ENCODE measurements at regions not wholly inside any gene's neighbourhood (a gene's known extent, or its start where the extent isn't known, plus 50 kb on each side); places are given as distances from the start of the nearest gene placed in this dataset.

DNA sequence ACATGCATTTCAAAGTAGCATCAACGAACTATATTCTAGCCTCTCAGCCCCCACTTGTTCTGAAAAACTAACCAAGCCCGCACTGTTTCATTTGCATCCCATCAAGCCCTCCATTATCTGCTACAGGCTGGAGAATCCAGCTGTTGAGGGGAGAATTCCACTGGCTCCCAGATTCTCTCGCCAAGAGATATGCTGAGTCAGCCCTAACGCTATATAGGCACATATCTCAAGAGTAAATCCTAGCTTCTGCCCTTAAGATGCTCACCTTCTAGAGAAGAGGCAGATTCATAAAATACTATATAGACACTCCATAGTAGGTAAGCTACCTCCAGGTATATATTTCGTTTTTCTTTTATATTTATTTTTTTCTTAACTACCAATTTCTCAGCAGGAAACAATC lies 266.4 kb upstream of the TARS1 start (continued):
- no peak for TF ChIP-seq HNF4G (IDR thresholded peaks at IDR 0.05)
- TF ChIP-seq YY1 (IDR thresholded peaks at IDR 0.05) = no peak

DNA sequence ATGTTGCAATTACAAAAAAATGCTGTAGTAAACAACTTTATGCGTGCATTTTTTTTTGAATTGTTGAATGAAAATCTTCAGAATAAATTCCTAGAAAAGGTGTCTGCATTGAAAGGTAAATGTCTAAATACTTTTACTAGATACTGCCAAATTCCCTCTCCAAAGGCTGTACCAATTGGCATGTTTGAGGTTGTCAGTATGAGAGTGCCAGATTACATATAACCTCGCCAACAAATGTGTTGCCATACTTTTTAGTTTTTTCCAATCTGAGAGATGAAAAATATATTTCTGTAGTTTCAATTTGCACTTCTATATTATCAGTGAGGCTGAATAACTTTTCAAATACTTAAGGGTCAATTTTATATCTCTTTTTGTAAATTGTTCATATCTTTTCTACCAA lies 261.5 kb upstream of the TARS1 start:
- Histone ChIP-seq H3K9ac (ENCODE audit: low read depth in 1 of 2, low read length in 2 of 2) (no peak overlapping the region), H3K27me3 (ENCODE audit: control insufficient read depth in 4 of 4, insufficient read depth in 4 of 4, low read length in 3 of 4) (no peaks in the 10 kb centered on the region), H3K36me3 (ENCODE audit: control insufficient read depth in 4 of 4, insufficient read depth in 3 of 4, low read depth in 1 of 4, low read length in 3 of 4) (no peaks in the 10 kb centered on the region), H3K4me1 (ENCODE audit: control insufficient read depth in 4 of 4, insufficient read depth in 4 of 4, low read length in 3 of 4) (no peaks in the 10 kb centered on the region), H3K9me3 (ENCODE audit: control insufficient read depth in 4 of 4, low read length in 3 of 4) (no peaks in the 10 kb centered on the region), H3K27ac (ENCODE audit: low read depth in 1 of 2, low read length in 2 of 2) (no peak overlapping the region), H3K4me3 (ENCODE audit: low read depth in 1 of 3, low read length in 3 of 3) (no peak overlapping the region)
- no peak for DNase-seq (ENCODE audit: low spot score)
- 63% methylated on average over 2 of the region's 2 CpGs for WGBS
- no peak for TF ChIP-seq TAF1 (conservative IDR thresholded peaks at IDR 0.05)
- TF ChIP-seq NR2F2 (IDR thresholded peaks at IDR 0.05) = no peak

DNA sequence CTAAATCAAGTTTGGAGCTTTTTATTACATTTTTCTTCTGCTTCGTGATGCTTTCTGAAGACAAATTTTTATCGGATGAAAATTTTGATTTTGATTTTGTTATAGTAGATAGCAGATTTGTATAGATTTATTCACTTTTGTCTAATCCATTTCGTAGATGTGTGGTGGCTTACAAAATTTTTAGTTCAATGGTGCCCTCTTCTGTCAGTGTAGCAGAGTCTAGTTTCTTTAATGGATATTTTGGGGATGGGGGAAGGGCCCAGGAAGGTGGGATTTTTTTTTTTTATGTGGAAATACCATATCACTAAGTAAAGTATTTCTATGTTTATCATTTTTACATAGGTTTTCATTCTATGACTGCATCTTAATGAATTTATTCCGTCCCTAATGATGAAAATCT lies 259.9 kb upstream of the TARS1 start:
- no peaks in the 10 kb centered on the region for H3K9me3 ChIP-seq (ENCODE audit: control insufficient read depth in 4 of 4, low read length in 3 of 4)
- H3K4me3 ChIP-seq (ENCODE audit: low read depth in 1 of 3, low read length in 3 of 3) = no peak overlapping the region
- 46% methylated on average over 4 of the region's 4 CpGs for WGBS
- H3K36me3 ChIP-seq (ENCODE audit: control insufficient read depth in 4 of 4, insufficient read depth in 3 of 4, low read depth in 1 of 4, low read length in 3 of 4) = no peaks in the 10 kb centered on the region
- H3K27ac ChIP-seq (ENCODE audit: low read depth in 1 of 2, low read length in 2 of 2) = no peak overlapping the region
- H3K9ac ChIP-seq (ENCODE audit: low read depth in 1 of 2, low read length in 2 of 2) = no peak overlapping the region
- TF ChIP-seq, protein P1, sequence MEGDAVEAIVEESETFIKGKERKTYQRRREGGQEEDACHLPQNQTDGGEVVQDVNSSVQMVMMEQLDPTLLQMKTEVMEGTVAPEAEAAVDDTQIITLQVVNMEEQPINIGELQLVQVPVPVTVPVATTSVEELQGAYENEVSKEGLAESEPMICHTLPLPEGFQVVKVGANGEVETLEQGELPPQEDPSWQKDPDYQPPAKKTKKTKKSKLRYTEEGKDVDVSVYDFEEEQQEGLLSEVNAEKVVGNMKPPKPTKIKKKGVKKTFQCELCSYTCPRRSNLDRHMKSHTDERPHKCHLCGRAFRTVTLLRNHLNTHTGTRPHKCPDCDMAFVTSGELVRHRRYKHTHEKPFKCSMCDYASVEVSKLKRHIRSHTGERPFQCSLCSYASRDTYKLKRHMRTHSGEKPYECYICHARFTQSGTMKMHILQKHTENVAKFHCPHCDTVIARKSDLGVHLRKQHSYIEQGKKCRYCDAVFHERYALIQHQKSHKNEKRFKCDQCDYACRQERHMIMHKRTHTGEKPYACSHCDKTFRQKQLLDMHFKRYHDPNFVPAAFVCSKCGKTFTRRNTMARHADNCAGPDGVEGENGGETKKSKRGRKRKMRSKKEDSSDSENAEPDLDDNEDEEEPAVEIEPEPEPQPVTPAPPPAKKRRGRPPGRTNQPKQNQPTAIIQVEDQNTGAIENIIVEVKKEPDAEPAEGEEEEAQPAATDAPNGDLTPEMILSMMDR (IDR thresholded peaks at IDR 0.05; ENCODE audit: low read depth, low read length, missing input control) = peak; percentile 50
- peak; percentile 83 to 86 for TF ChIP-seq RAD21 (IDR thresholded peaks at IDR 0.05)
- no peak for TF ChIP-seq EGR1 (IDR thresholded peaks at IDR 0.05; ENCODE audit: low read depth in 2 of 2)
- TF ChIP-seq, protein P2, sequence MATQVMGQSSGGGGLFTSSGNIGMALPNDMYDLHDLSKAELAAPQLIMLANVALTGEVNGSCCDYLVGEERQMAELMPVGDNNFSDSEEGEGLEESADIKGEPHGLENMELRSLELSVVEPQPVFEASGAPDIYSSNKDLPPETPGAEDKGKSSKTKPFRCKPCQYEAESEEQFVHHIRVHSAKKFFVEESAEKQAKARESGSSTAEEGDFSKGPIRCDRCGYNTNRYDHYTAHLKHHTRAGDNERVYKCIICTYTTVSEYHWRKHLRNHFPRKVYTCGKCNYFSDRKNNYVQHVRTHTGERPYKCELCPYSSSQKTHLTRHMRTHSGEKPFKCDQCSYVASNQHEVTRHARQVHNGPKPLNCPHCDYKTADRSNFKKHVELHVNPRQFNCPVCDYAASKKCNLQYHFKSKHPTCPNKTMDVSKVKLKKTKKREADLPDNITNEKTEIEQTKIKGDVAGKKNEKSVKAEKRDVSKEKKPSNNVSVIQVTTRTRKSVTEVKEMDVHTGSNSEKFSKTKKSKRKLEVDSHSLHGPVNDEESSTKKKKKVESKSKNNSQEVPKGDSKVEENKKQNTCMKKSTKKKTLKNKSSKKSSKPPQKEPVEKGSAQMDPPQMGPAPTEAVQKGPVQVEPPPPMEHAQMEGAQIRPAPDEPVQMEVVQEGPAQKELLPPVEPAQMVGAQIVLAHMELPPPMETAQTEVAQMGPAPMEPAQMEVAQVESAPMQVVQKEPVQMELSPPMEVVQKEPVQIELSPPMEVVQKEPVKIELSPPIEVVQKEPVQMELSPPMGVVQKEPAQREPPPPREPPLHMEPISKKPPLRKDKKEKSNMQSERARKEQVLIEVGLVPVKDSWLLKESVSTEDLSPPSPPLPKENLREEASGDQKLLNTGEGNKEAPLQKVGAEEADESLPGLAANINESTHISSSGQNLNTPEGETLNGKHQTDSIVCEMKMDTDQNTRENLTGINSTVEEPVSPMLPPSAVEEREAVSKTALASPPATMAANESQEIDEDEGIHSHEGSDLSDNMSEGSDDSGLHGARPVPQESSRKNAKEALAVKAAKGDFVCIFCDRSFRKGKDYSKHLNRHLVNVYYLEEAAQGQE (IDR thresholded peaks at IDR 0.05) = no peak
- TF ChIP-seq TAF1 (conservative IDR thresholded peaks at IDR 0.05) = no peak
- H3K27me3 ChIP-seq (ENCODE audit: control insufficient read depth in 4 of 4, insufficient read depth in 4 of 4, low read length in 3 of 4) = no peaks in the 10 kb centered on the region
- DNase-seq (ENCODE audit: low spot score) = no peak
- no peaks in the 10 kb centered on the region for H3K4me1 ChIP-seq (ENCODE audit: control insufficient read depth in 4 of 4, insufficient read depth in 4 of 4, low read length in 3 of 4)

DNA sequence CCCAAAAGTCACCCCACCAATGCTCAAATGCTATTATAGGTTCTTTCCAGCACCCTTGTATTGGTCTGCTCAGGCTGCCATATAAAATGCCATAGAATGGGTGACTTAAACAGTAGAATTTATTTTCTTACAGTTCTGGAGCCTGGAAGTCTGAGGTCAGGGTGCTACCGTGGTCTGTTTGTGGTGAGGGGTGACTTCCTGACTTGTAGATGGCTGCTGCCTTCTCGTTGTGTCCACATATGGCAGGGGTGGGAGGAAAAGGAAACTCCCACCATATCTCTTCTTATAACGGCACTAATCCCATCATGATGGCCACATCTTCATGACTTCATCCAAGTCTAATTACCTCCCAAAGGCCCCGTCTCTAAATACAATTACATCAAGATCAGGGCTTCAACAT lies 257.8 kb upstream of the TARS1 start:
- Histone ChIP-seq H3K4me1 (ENCODE audit: control insufficient read depth in 4 of 4, insufficient read depth in 4 of 4, low read length in 3 of 4) (no peaks in the 10 kb centered on the region), H3K9me3 (ENCODE audit: control insufficient read depth in 4 of 4, low read length in 3 of 4) (no peaks in the 10 kb centered on the region), H3K36me3 (ENCODE audit: control insufficient read depth in 4 of 4, insufficient read depth in 3 of 4, low read depth in 1 of 4, low read length in 3 of 4) (no peaks in the 10 kb centered on the region), H3K9ac (ENCODE audit: low read depth in 1 of 2, low read length in 2 of 2) (no peak overlapping the region), H3K27ac (ENCODE audit: low read depth in 1 of 2, low read length in 2 of 2) (no peak overlapping the region), H3K27me3 (ENCODE audit: control insufficient read depth in 4 of 4, insufficient read depth in 4 of 4, low read length in 3 of 4) (no peaks in the 10 kb centered on the region), H3K4me3 (ENCODE audit: low read depth in 1 of 3, low read length in 3 of 3) (no peak overlapping the region)
- DNase-seq (ENCODE audit: low spot score) = no peak
- TF ChIP-seq, protein P1 (IDR thresholded peaks at IDR 0.05; ENCODE audit: low read depth, low read length, missing input control) = no peak
- no peak for TF ChIP-seq JUND (IDR thresholded peaks at IDR 0.05)
- TF ChIP-seq, protein P3, sequence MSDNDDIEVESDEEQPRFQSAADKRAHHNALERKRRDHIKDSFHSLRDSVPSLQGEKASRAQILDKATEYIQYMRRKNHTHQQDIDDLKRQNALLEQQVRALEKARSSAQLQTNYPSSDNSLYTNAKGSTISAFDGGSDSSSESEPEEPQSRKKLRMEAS (IDR thresholded peaks at IDR 0.05) = no peak
- TF ChIP-seq, protein P2 (IDR thresholded peaks at IDR 0.05) = no peak
- no peak for TF ChIP-seq RAD21 (IDR thresholded peaks at IDR 0.05)
- no peak for TF ChIP-seq YY1 (IDR thresholded peaks at IDR 0.05)
- TF ChIP-seq GABPA (IDR thresholded peaks at IDR 0.05 in 1 of 2, conservative IDR thresholded peaks at IDR 0.05 in 1 of 2) = no peak
- WGBS = 84% methylated on average over 4 of the region's 4 CpGs
